ENCODE measurements at regions not wholly inside any gene's neighbourhood (a gene's known extent, or its start where the extent isn't known, plus 50 kb on each side); places are given as distances from the start of the nearest gene placed in this dataset.

DNA sequence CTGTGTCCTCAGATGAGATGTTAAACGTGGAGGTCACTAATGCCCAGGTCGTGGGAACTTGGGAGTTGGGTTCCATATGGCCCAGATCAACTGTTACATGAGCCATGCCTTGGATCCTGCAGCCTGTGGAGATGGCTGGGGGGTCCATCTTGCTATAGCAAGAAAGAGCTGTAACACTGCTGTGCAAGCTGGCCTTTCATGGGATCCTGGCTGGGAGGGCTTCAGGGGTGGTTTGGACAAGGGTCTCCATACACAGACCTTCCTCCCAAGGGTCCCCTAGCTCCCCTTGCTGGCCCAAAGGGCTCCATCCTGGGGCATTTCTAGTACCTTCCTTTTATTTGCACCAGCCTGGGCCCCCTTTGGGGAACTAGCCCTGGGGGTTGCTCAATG, 337.7 kb downstream of the DYSF start:
- TF ChIP-seq, protein P1, sequence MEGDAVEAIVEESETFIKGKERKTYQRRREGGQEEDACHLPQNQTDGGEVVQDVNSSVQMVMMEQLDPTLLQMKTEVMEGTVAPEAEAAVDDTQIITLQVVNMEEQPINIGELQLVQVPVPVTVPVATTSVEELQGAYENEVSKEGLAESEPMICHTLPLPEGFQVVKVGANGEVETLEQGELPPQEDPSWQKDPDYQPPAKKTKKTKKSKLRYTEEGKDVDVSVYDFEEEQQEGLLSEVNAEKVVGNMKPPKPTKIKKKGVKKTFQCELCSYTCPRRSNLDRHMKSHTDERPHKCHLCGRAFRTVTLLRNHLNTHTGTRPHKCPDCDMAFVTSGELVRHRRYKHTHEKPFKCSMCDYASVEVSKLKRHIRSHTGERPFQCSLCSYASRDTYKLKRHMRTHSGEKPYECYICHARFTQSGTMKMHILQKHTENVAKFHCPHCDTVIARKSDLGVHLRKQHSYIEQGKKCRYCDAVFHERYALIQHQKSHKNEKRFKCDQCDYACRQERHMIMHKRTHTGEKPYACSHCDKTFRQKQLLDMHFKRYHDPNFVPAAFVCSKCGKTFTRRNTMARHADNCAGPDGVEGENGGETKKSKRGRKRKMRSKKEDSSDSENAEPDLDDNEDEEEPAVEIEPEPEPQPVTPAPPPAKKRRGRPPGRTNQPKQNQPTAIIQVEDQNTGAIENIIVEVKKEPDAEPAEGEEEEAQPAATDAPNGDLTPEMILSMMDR (IDR thresholded peaks at IDR 0.05) = no peak
- no peak for TF ChIP-seq POLR2AphosphoS5 (IDR thresholded peaks at IDR 0.05)
- TF ChIP-seq POLR2A (IDR thresholded peaks at IDR 0.05) = no peak

All from prostate gland (tissue), 2 donors.